Muscle of leg (tissue), 3 donors: ENCODE measurements at regions not wholly inside any gene's neighbourhood (a gene's known extent, or its start where the extent isn't known, plus 50 kb on each side); places are given as distances from the start of the nearest gene placed in this dataset.
"Not testable (repeated sequence)": the region's sequence is repeated elsewhere in the genome, so short reads cannot be mapped to it uniquely, and the experiment has no call there.

Experiments used
- DNase-seq: peaks from one replicate; pipeline ENCODE4 v3.0.0; 2013
- H3K27ac ChIP-seq: one replicate; pipeline ENCODE4 v1.5.1; 2013; ENCODE audit warnings: mild to moderate bottlenecking, low read length, control low read depth
- H3K27me3 ChIP-seq: one replicate; pipeline ENCODE4 v1.6.1; 2013; ENCODE audit warnings: low read length; ENCODE audit not compliant: control insufficient read depth, insufficient read depth
- H3K36me3 ChIP-seq: one replicate; pipeline ENCODE4 v1.6.1; 2013; ENCODE audit warnings: low read length; ENCODE audit not compliant: control insufficient read depth, insufficient read depth
- H3K4me1 ChIP-seq: one replicate; pipeline ENCODE4 v1.6.1; 2013; ENCODE audit warnings: low read length; ENCODE audit not compliant: control insufficient read depth, insufficient read depth
- H3K4me3 ChIP-seq: one replicate; pipeline ENCODE4 v1.5.1; 2013; ENCODE audit warnings: low read length, control low read depth
- H3K9me3 ChIP-seq: replicated peaks from 2 replicates; pipeline ENCODE4 v1.6.1; 2013; ENCODE audit warnings: low read depth, low read length; ENCODE audit not compliant: control insufficient read depth
- WGBS: methylation state at CpG from one replicate; pipeline ENCODE4 v1.1.5; 2013; ENCODE audit warnings: missing lambda C conversion rate; ENCODE audit not compliant: insufficient coverage; 5-methylcytosine and 5-hydroxymethylcytosine counted together

DNA sequence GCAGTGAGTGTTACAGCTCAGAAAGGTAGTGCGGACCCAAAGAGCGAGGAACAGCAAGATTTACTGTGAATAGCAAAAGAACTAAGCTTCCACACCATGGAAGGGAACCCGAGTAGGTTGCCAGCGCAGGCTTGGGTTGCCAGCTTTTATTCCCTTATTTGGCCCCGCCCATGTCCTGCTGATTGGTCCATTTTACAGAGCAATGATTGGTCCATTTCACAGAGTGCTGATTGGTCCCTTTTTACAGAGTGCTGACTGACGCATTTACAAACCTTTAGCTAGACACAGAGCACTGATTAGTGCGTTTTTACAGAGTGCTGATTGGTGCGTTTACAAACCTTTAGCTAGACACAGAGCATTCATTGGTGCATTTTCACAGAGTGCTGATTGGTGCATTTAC, 1030.7 kb downstream of the EPHA7 start:
- H3K4me3 ChIP-seq = not testable (repeated sequence)

DNA sequence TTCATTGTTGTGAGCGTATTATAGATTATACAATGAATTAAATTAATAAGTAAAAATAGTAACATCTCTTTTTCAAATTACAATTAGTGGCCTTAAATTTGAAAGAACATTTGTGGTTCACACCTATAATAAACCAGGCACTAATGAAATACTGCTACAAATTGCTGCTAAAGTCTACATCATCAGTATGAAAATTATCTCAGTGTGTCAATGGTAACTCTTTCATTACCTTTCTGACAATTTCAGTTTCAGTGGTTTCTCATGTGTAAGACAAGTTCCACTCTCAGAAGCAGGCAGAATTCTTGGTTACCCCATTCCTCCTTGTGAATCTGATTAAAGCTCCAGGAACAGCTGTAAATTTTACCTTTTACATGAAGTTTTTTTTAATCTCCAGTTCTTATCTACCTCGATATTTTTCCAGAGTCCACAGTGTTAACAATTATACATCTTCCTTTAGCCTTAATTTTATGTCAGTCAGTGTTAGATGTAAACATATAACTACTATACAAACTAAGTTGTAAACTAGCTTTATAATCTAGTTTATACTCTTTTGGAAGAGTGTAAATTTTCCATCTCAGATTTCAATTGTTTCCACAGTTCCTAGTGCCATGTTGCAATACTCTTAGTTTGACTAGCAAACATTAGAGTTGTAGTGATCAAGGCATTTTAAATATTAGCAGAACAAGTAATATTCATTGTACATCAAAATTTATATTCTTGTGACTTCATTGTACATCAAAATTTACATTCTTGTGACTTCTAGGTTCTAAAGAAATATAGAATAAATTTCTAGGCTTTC, 1038.4 kb downstream of the EPHA7 start:
- no peak for DNase-seq
- Histone ChIP-seq H3K4me3 (no peak overlapping the region), H3K4me1 (no peaks in the 10 kb centered on the region), H3K36me3 (no peaks in the 10 kb centered on the region), H3K27ac (no peak overlapping the region), H3K9me3 (no peaks in the 10 kb centered on the region), H3K27me3 (no peaks in the 10 kb centered on the region)
- no CpG with 5 or more reads among the region's 2 CpGs for WGBS

More for the DNA sequence above, 1030.7 kb downstream of the EPHA7 start:
- not testable (repeated sequence) for H3K27me3 ChIP-seq, H3K4me1 ChIP-seq, H3K27ac ChIP-seq, H3K9me3 ChIP-seq, H3K36me3 ChIP-seq, DNase-seq
- 93% methylated on average over 8 of the region's 8 CpGs for WGBS

DNA sequence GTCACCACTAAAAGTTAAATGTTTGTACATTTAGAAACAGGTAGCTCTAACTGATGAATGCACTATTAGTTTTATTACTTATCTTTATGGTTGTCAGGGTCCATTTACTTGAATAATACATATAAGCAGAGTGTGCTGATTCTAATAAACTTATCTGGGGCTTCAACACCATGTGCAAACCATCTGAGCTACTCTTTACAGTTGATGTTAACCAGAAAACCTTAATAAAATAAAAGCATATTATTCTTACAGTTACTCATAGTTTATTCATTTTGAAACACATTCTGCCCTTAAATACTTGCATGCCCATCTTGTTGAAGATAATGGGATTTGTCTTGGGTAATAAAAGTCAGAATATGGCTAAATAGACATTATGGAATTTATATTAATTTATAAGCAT, 1042.2 kb downstream of the EPHA7 start:
- no peaks in the 10 kb centered on the region for H3K9me3 ChIP-seq
- H3K27ac ChIP-seq = no peak overlapping the region
- H3K4me1 ChIP-seq = no peaks in the 10 kb centered on the region
- H3K27me3 ChIP-seq = no peaks in the 10 kb centered on the region
- no peak for DNase-seq
- H3K4me3 ChIP-seq = no peak overlapping the region
- no peaks in the 10 kb centered on the region for H3K36me3 ChIP-seq

DNA sequence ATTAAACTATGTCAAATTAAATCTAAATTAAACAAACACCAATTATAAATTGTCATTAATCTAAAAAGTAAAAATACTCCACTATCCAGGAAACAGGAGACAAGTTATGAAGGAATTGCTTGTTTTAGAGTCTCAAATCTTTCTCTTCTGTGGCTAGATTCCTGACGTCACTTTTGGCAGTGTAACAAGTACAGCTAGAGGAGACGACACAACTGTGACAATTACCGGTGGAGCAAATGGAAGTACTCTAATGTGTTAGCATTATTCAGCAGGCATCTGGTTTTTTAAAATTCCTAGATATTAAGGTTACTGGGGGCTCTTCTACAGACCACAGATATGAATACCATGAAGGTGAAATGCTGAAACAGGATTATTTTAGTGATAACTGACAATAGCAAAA, 1042.7 kb downstream of the EPHA7 start:
- peak; percentile 80 for DNase-seq
- no peaks in the 10 kb centered on the region for H3K9me3 ChIP-seq
- no peak overlapping the region for H3K4me3 ChIP-seq
- H3K27me3 ChIP-seq = no peaks in the 10 kb centered on the region
- no peak overlapping the region for H3K27ac ChIP-seq
- 13% methylated on average over 2 of the region's 3 CpGs for WGBS
- H3K4me1 ChIP-seq = no peaks in the 10 kb centered on the region
- no peaks in the 10 kb centered on the region for H3K36me3 ChIP-seq

DNA sequence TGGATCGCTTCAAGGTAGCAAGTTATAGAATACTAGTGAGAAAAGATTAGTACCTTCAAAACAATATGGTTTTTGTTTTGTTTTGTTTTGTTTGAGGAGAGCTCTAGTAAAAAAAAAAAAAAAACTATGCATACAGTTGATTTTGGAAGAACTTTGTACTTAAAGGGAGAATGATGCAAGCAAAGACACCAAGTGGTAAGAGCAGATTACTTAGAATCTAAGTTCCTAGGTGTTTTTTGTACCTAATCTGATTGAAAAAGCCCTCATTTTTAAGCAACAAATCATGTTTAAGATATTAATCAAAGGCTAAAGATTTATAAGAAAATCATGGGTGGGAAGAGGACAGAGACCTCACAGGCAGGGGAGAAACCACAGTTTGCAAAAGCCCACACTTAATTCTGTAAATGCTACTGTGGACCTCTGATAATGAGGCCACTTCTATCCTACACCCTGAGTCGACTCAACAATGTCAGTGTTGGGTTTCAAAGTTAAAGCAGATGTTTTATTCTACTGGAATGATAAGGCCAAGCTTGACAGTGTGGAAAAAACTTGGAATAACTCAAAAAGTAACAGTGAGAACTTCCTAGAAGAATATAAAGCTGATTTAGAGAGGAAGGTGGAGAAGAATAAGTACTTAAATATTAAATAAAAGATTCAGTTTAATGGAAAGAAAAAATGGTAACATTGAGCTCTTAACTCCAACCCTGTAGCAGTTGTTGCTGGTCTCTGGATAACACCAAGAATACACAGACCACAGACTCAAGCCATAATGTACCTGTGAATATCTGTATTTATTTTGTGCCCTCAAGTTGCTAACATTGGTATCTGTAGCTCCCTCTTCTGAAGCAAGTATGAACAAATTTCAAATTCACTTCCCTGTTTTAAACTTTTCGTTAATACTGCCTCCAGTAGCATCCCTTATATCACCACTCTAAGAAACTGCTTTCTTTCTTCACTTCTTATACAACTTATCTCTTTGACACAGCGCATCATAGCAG, 1047.8 kb downstream of the EPHA7 start:
- Histone ChIP-seq H3K36me3 (no peaks in the 10 kb centered on the region), H3K9me3 (no peaks in the 10 kb centered on the region), H3K4me1 (no peaks in the 10 kb centered on the region), H3K27ac (no peak overlapping the region), H3K27me3 (no peaks in the 10 kb centered on the region), H3K4me3 (no peak overlapping the region)
- DNase-seq = no peak
- WGBS = 97% methylated on average over 2 of the region's 4 CpGs

DNA sequence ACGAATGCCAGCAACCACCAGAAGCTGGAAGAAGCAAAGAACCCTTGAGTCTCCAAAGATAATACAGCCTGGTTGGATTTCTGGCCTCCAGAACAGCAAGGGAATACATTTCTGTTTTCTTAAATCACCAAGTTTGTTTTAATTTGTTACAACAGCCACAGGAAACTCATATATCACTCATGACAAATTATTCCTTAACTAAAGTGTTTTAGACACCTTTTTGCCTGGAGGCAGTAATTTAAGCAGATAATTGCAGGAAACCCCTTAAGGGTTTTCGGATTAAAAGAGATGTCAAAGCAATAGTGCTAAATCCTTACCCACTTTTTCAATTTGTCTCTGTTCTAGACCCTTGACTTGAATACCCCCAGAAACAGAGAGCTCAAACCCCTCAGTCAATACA, 1050.0 kb downstream of the EPHA7 start:
- H3K4me1 ChIP-seq = no peaks in the 10 kb centered on the region
- no peaks in the 10 kb centered on the region for H3K27me3 ChIP-seq
- H3K4me3 ChIP-seq = no peak overlapping the region
- H3K27ac ChIP-seq = no peak overlapping the region
- DNase-seq = no peak
- no peaks in the 10 kb centered on the region for H3K36me3 ChIP-seq
- whole genome bisulfite sequencing = 86% methylated on average over 1 of the region's 2 CpGs
- H3K9me3 ChIP-seq = no peaks in the 10 kb centered on the region

DNA sequence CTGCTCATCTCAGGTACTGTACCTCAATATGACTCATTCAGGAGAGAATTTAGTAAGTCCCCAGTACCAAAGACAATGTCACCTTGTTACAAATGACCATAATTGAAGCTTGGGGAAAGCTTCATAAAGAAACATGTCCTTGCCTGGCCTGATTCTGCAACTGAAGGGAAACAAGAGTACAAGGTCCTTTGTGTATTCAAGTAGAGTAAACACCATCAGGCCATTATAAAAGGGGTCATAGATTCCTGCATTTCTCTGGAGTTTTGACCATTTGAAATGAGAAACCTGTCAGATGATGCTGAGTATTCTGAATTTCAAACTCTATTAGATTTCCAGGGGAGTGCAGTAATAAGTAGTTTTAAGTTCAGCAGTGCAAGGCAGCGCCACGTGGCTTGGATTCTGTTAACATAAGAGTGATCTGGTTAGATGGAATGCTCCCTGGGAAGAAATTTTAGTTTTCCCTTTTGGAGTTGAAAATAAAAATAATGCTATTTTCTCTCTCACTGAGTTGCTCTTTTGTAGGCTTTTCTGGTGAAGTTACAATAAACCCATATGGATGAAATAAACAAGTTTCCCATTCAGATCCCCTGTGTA, 1054.3 kb downstream of the EPHA7 start:
- no peaks in the 10 kb centered on the region for H3K36me3 ChIP-seq
- no peaks in the 10 kb centered on the region for H3K9me3 ChIP-seq
- 29% methylated on average over 2 of the region's 2 CpGs for WGBS
- peak; percentile 98 for DNase-seq
- H3K27me3 ChIP-seq = no peaks in the 10 kb centered on the region
- no peaks in the 10 kb centered on the region for H3K4me1 ChIP-seq
- H3K27ac ChIP-seq = peak overlapping the region; percentile 77
- no peak overlapping the region for H3K4me3 ChIP-seq

DNA sequence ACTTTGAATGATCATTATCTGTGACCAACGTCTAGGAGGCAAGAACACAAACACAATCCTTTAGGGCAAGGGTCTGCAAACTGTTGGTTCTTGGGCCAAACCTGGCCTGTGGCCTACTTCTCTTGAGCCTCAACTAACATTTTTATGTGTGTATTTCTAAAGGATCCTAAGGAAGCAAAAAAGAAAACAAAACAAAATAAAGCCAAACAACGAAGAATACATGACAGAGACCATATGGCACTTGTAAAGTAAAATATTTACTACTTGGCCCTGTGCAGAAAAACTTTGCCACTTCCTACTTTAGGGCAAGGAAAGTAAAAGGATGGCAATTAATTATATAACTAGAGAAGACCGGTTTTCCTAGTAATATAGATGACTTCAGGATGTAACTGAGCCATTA, 1056.2 kb downstream of the EPHA7 start:
- H3K27me3 ChIP-seq = no peaks in the 10 kb centered on the region
- no CpG with 5 or more reads among the region's 3 CpGs for WGBS
- H3K4me1 ChIP-seq = no peaks in the 10 kb centered on the region
- H3K27ac ChIP-seq = no peak overlapping the region
- no peaks in the 10 kb centered on the region for H3K36me3 ChIP-seq
- DNase-seq = no peak
- no peaks in the 10 kb centered on the region for H3K9me3 ChIP-seq
- H3K4me3 ChIP-seq = no peak overlapping the region

DNA sequence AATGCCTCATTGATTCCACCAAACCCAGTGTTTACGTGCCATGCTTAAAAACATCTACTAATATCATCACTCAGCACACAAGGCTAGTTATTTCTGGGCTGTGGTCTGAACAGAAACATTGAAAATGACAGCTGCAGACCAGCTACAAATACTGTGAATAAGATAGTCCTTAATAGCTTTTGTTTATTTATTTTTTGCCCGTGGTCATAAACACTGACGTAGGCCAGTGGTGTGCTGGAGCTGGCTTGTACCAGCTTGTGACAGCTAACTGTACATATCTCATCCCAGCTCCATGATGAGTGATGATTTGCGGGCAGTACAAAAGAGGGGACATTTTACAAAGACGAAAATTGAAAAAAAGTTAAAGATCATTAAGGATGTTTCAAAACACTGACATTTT, 1057.0 kb downstream of the EPHA7 start:
- WGBS = no CpG with 5 or more reads among the region's 5 CpGs
- no peak for DNase-seq
- no peaks in the 10 kb centered on the region for H3K9me3 ChIP-seq
- H3K27me3 ChIP-seq = no peaks in the 10 kb centered on the region
- H3K27ac ChIP-seq = no peak overlapping the region
- no peaks in the 10 kb centered on the region for H3K4me1 ChIP-seq
- H3K4me3 ChIP-seq = no peak overlapping the region
- H3K36me3 ChIP-seq = no peaks in the 10 kb centered on the region

DNA sequence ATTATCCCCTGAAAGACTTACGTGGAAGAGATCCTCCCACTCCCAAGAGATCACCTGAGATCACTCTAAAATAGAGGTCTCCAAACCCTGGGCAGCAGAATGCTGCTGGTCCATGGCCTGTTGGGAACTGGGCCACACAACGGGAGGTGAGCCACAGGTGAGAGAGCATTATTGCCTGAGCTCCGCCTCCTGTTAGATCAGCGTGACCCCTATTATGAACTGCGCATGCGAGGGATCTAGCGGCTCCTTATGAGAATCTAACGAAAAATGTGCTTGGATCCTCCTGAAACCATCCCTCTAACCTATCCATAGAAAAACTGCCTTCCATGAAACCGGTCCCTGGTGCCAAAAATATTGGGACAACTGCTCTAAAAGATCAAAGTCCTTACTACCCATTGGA, 1057.4 kb downstream of the EPHA7 start:
- WGBS = 89% methylated on average over 8 of the region's 9 CpGs
- Histone ChIP-seq H3K4me1 (no peaks in the 10 kb centered on the region), H3K36me3 (no peaks in the 10 kb centered on the region), H3K9me3 (no peaks in the 10 kb centered on the region), H3K27ac (no peak overlapping the region), H3K27me3 (no peaks in the 10 kb centered on the region), H3K4me3 (no peak overlapping the region)
- no peak for DNase-seq
